ENCODE measurements at regions not wholly inside any gene's neighbourhood (a gene's known extent, or its start where the extent isn't known, plus 50 kb on each side); places are given as distances from the start of the nearest gene placed in this dataset.

DNA sequence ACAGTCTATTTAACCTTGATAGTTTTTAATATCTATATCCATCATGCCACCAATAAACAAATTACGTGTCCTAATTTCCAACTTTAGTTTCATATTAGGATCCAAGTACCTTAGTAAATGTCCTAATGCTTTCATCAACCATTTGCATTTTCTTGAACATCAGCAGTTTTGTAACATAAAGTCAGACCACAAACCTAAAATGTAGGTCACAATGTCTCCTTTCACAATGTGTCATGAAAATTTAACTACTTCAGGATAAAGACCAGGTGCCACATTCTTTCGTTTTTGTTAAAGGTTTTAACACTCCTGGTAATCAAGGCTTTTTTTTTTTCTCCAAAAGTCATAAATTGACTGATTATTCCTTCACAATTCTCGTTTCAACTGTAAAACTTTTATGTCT, 310.7 kb upstream of the PMFBP1 start:
- H3K4me1 ChIP-seq (ENCODE audit: control insufficient read depth, insufficient read depth, low read length): no peaks in the 10 kb centered on the region
- no peak overlapping the region for H3K9ac ChIP-seq (ENCODE audit: low read length)
- H3K27me3 ChIP-seq (ENCODE audit: control insufficient read depth, insufficient read depth, low read length): no peaks in the 10 kb centered on the region
- no peak overlapping the region for H3K27ac ChIP-seq (ENCODE audit: low read depth, low read length)
- H3K4me3 ChIP-seq (ENCODE audit: low read length): no peak overlapping the region
- H3K36me3 ChIP-seq (ENCODE audit: control insufficient read depth, insufficient read depth, low read length): no peaks in the 10 kb centered on the region

DNA sequence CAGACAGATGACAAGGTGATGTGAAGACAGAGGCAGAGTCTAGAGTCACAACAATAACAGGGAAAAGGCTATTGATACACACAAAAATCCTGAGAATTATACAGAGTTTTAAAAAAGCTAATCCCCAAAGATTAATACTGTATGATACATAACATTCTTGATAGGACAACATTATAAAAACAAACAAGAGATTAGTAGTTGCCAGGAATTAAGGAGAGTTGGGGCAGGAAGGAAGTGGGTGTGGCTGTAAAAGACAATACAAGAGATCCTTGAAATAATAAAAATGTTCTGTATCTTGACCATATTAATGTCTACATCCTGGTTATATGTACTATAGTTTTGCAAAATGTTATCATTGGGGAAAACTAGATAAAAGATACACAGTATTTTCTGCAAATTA, 309.5 kb upstream of the PMFBP1 start:
- no peak overlapping the region for H3K27ac ChIP-seq (ENCODE audit: low read depth, low read length)
- no peak overlapping the region for H3K9ac ChIP-seq (ENCODE audit: low read length)
- H3K27me3 ChIP-seq (ENCODE audit: control insufficient read depth, insufficient read depth, low read length): no peaks in the 10 kb centered on the region
- no peaks in the 10 kb centered on the region for H3K36me3 ChIP-seq (ENCODE audit: control insufficient read depth, insufficient read depth, low read length)
- H3K4me1 ChIP-seq (ENCODE audit: control insufficient read depth, insufficient read depth, low read length): no peaks in the 10 kb centered on the region
- no peak overlapping the region for H3K4me3 ChIP-seq (ENCODE audit: low read length)

DNA sequence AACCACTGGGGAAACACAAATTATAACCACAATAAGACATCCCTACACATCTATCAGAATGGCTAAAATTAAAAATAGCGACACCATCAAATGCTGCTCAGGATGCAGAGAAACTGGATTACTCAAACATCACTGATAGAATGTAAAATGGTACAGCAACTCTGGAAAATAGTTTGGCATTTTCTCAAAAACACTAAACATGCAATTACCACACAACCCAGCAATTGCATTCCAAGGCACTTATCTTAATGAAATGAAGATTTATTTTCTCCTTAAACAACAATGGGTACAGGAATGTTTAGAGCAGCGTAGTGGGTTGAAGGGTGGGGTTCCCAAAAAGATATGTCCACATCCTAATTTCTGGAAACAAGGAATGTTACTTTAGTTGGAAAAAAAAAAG, 309.0 kb upstream of the PMFBP1 start:
- Histone ChIP-seq H3K27ac (ENCODE audit: low read depth, low read length) (no peak overlapping the region), H3K9ac (ENCODE audit: low read length) (no peak overlapping the region), H3K27me3 (ENCODE audit: control insufficient read depth, insufficient read depth, low read length) (no peaks in the 10 kb centered on the region), H3K4me1 (ENCODE audit: control insufficient read depth, insufficient read depth, low read length) (no peaks in the 10 kb centered on the region), H3K36me3 (ENCODE audit: control insufficient read depth, insufficient read depth, low read length) (no peaks in the 10 kb centered on the region), H3K4me3 (ENCODE audit: low read length) (no peak overlapping the region)

DNA sequence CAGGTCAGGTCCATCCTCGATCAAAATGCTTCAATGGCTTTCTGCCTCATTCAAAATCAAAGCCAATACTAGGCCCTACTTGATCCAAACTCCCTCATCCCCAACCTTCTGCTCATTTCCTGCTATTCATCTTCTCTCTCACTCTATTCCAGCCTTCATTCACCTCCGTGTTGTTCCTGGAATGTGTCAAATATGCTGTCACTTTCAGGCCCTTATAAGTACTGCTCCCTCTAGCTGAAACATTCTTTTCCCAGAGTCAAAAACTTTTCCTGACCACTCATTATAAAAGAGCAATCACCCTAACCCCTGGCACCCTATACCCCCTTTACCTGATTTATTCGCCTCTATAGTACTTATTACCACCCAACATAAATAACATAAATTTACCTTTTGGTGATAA, 303.7 kb upstream of the PMFBP1 start:
- H3K27ac ChIP-seq (ENCODE audit: low read depth, low read length): no peak overlapping the region
- no peaks in the 10 kb centered on the region for H3K4me1 ChIP-seq (ENCODE audit: control insufficient read depth, insufficient read depth, low read length)
- no peak overlapping the region for H3K9ac ChIP-seq (ENCODE audit: low read length)
- H3K36me3 ChIP-seq (ENCODE audit: control insufficient read depth, insufficient read depth, low read length): no peaks in the 10 kb centered on the region
- no peaks in the 10 kb centered on the region for H3K27me3 ChIP-seq (ENCODE audit: control insufficient read depth, insufficient read depth, low read length)
- H3K4me3 ChIP-seq (ENCODE audit: low read length): no peak overlapping the region

DNA sequence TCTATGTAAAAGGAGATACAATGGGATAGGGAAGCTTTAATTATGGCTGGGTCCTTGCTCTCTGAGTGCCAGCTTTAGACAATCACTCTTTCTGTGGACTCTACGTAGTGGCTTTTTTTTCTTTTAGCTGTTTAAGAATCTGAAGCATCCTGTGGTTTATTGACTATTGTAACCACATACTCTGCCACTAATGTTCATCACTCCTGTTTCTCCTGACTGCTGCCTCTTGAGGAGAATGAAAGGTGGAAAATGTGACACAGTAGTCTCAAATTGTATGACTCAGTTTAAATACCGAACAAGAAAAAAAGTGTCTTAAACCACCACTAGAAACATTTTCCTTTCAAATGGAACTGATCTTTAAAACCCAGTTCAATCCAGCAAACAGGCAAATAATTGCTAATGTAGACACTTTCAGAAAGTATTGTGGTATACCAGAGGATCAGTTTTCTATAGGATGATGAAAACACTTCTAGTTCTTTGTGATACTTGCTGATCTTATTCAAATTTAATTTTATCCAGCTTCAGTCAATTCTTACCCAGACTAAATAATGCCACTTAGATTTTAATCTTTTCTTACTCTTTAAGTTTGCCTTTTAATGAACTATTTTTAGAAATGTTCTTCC, 302.7 kb upstream of the PMFBP1 start:
- H3K4me1 ChIP-seq (ENCODE audit: control insufficient read depth, insufficient read depth, low read length): no peaks in the 10 kb centered on the region
- H3K27me3 ChIP-seq (ENCODE audit: control insufficient read depth, insufficient read depth, low read length): no peaks in the 10 kb centered on the region
- H3K36me3 ChIP-seq (ENCODE audit: control insufficient read depth, insufficient read depth, low read length): no peaks in the 10 kb centered on the region
- no peak overlapping the region for H3K27ac ChIP-seq (ENCODE audit: low read depth, low read length)
- no peak overlapping the region for H3K4me3 ChIP-seq (ENCODE audit: low read length)
- no peak overlapping the region for H3K9ac ChIP-seq (ENCODE audit: low read length)

DNA sequence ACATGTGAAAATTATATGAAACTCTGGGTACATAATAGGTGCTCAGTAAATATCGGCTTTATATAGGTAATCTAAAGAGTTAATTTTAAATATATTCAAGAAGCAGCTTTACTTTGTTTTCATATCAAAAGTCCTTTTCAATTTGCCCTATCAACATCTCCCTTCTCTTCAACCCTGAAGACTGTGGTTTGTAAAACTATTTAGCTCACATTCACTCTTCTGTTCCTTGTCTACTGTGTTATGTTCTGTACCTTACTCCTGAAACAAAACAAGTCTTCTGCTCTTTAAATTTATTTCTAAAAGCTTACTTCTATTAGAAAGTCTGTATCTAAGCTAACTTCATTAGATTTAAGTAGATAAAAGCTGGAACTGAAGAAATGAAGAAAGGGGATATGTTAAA, 301.7 kb upstream of the PMFBP1 start:
- Histone ChIP-seq H3K9ac (ENCODE audit: low read length) (no peak overlapping the region), H3K36me3 (ENCODE audit: control insufficient read depth, insufficient read depth, low read length) (no peaks in the 10 kb centered on the region), H3K27ac (ENCODE audit: low read depth, low read length) (no peak overlapping the region), H3K4me1 (ENCODE audit: control insufficient read depth, insufficient read depth, low read length) (no peaks in the 10 kb centered on the region), H3K4me3 (ENCODE audit: low read length) (no peak overlapping the region), H3K27me3 (ENCODE audit: control insufficient read depth, insufficient read depth, low read length) (no peaks in the 10 kb centered on the region)

DNA sequence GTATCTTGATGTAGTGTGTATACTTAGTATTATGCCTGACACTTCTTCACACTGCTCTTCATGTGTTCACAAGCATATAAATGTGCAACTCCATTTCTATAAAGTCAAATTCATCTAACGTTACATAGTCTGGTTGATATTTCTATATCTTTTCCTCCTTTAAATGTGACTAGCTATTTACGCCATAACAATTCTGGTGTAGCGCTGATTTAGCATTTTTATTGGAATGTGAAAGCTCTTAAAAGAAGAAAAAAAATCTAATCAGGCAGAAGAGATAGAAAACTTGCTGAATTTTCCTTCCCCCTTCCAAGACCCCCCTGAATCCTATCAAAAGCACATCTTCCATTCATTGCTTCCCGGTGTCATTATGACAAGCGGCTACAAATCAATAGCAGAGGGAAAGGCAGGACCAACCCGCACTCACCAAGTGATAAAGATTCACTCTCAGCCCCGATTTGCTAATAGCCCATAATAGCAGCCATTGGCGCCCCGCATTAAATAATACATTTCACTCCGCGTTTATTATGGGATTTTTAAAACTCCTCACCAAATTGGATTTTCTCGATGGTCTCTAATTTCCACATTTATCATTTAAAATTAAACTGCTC, 299.5 kb upstream of the PMFBP1 start:
- H3K36me3 ChIP-seq (ENCODE audit: control insufficient read depth, insufficient read depth, low read length): no peaks in the 10 kb centered on the region
- no peak overlapping the region for H3K9ac ChIP-seq (ENCODE audit: low read length)
- H3K4me1 ChIP-seq (ENCODE audit: control insufficient read depth, insufficient read depth, low read length): no peaks in the 10 kb centered on the region
- no peak overlapping the region for H3K27ac ChIP-seq (ENCODE audit: low read depth, low read length)
- no peak overlapping the region for H3K4me3 ChIP-seq (ENCODE audit: low read length)
- no peaks in the 10 kb centered on the region for H3K27me3 ChIP-seq (ENCODE audit: control insufficient read depth, insufficient read depth, low read length)

DNA sequence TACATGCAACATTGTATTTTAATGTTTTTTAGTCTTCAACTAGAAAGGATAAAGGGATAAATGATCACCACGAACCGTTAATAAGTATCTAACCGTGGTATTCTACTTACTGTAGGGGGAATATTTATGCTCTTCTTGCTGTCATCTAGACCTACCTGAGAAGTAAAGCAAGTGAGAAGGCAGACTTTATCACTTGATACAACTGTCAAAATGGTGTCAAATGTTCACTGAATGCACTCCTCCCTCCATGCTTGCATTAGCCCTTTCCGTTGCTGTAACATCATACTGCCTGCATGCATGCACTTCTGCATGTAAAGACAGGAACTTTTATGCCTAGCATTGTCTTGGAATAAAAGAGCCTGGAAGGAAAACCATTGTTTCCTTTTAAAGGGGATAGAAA, 298.6 kb upstream of the PMFBP1 start:
- H3K4me1 ChIP-seq (ENCODE audit: control insufficient read depth, insufficient read depth, low read length): no peaks in the 10 kb centered on the region
- H3K36me3 ChIP-seq (ENCODE audit: control insufficient read depth, insufficient read depth, low read length): no peaks in the 10 kb centered on the region
- H3K9ac ChIP-seq (ENCODE audit: low read length): no peak overlapping the region
- H3K27ac ChIP-seq (ENCODE audit: low read depth, low read length): no peak overlapping the region
- H3K27me3 ChIP-seq (ENCODE audit: control insufficient read depth, insufficient read depth, low read length): no peaks in the 10 kb centered on the region
- no peak overlapping the region for H3K4me3 ChIP-seq (ENCODE audit: low read length)

DNA sequence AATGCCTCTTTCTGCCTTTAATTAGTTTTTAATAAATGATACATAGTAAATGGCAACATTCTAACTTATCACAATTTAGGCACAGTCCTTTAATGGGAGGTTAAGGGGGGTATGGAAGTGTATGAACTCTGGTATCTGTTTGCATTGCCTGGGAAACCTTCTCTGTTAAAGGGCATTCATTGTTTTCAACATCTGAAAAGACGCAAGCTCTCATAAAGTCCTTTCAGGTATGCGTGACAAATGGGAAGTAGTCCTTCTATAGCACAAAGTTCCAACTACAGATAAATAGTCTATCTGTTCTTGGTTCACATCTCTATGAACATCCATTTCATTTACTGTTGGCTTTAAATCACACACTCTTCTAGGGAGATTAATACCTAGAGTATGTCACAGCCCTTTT, 298.0 kb upstream of the PMFBP1 start:
- Histone ChIP-seq H3K27ac (ENCODE audit: low read depth, low read length) (no peak overlapping the region), H3K9ac (ENCODE audit: low read length) (no peak overlapping the region), H3K4me1 (ENCODE audit: control insufficient read depth, insufficient read depth, low read length) (no peaks in the 10 kb centered on the region), H3K36me3 (ENCODE audit: control insufficient read depth, insufficient read depth, low read length) (no peaks in the 10 kb centered on the region), H3K27me3 (ENCODE audit: control insufficient read depth, insufficient read depth, low read length) (no peaks in the 10 kb centered on the region), H3K4me3 (ENCODE audit: low read length) (no peak overlapping the region)

DNA sequence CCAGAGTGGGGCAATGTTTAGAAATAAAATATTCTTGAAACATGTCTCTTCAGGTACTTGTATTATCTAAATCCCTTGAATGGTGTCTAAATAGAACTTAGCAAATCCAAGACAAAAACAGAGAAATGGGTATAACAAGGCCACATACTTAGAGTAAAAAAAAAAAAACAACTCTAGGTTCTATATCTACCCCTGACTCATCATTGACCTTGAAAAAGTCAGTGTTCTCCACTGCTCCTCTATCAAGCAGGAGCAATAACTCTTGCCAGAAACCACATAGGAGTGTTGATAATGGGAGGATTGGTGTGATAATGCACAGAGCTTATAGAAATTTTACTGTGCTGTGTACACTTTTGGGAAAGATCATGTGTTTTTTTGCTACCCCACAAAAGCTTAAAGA, 296.6 kb upstream of the PMFBP1 start:
- no peak overlapping the region for H3K4me3 ChIP-seq (ENCODE audit: low read length)
- H3K4me1 ChIP-seq (ENCODE audit: control insufficient read depth, insufficient read depth, low read length): no peaks in the 10 kb centered on the region
- H3K36me3 ChIP-seq (ENCODE audit: control insufficient read depth, insufficient read depth, low read length): no peaks in the 10 kb centered on the region
- H3K27ac ChIP-seq (ENCODE audit: low read depth, low read length): no peak overlapping the region
- no peaks in the 10 kb centered on the region for H3K27me3 ChIP-seq (ENCODE audit: control insufficient read depth, insufficient read depth, low read length)
- H3K9ac ChIP-seq (ENCODE audit: low read length): no peak overlapping the region

DNA sequence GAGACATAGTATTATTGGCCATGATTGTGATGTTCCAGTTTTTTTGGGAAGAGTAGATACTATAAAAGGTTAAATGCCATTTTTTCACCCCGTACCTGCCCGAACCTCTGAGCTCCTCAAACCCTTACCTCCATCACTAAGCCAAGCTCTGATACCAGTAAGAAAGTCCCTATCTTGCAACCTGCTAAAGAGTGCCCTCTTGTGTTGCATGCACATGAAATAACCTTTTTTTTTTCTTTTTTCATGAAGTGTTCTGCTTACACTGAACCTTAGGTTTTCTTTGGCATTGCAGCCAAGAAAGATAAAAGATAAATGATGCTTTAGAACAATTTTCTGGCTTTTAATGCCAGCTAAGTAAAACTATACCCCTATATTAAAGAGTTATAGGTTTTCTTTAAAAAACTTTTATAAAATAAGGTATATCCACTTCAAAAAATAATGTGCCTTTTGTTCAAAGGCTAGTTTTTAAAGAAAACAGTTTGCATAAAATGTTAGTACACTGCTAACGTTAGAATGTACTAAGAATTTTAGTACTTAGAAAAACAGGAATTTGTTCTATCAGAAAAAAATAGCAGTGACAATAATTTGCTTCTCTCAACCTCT, 295.3 kb upstream of the PMFBP1 start:
- H3K4me3 ChIP-seq (ENCODE audit: low read length): no peak overlapping the region
- no peaks in the 10 kb centered on the region for H3K36me3 ChIP-seq (ENCODE audit: control insufficient read depth, insufficient read depth, low read length)
- H3K9ac ChIP-seq (ENCODE audit: low read length): no peak overlapping the region
- no peak overlapping the region for H3K27ac ChIP-seq (ENCODE audit: low read depth, low read length)
- no peaks in the 10 kb centered on the region for H3K4me1 ChIP-seq (ENCODE audit: control insufficient read depth, insufficient read depth, low read length)
- H3K27me3 ChIP-seq (ENCODE audit: control insufficient read depth, insufficient read depth, low read length): no peaks in the 10 kb centered on the region

DNA sequence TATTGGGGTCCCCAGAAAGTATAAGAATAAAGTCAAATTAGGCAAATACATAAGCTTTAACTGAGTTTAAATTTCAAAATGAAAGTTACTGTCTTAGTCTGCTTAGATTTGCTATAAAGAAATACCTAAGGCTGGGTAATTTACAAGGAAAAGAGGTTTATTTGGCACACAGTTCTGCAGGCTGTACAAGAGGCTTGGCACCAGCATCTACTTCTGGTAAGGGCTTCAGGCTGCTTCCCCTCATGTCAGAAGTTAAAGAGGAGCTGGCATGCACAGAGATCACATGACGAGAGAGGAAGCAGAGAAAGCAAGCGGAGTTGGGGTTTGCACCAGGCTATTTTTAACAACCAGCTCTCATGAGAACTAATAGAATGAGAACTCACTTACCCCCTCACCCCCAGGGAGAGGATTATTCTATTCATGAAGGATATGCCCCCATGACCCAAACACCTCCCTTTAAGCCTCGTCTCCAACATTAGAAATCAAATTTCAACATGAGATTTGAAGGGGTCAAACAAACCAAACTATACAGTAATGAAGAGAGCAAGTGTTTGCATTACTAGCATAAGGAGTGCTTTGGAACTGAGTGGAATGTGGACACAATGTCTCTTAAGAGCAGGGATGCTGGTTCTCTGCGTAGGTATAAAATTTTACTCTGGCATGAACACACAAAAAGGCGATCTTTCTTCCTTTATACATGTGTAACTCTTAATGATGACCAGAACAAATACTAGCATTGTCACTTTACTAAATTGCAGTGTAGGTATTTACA, 292.8 kb upstream of the PMFBP1 start:
- no peaks in the 10 kb centered on the region for H3K27me3 ChIP-seq (ENCODE audit: control insufficient read depth, insufficient read depth, low read length)
- H3K36me3 ChIP-seq (ENCODE audit: control insufficient read depth, insufficient read depth, low read length): no peaks in the 10 kb centered on the region

More for the DNA sequence above, 292.8 kb upstream of the PMFBP1 start:
- Histone ChIP-seq H3K9ac (ENCODE audit: low read length) (no peak overlapping the region), H3K4me1 (ENCODE audit: control insufficient read depth, insufficient read depth, low read length) (no peaks in the 10 kb centered on the region), H3K4me3 (ENCODE audit: low read length) (no peak overlapping the region), H3K27ac (ENCODE audit: low read depth, low read length) (no peak overlapping the region)
